Activated T-cell treated with anti-CD3 and anti-CD28 coated beads, Interleukin-2, amount 50 U/mL, for 4 hours (primary cell): ENCODE measurements at regions not wholly inside any gene's neighbourhood (a gene's known extent, or its start where the extent isn't known, plus 50 kb on each side); places are given as distances from the start of the nearest gene placed in this dataset.
"Not testable (repeated sequence)": the region's sequence is repeated elsewhere in the genome, so short reads cannot be mapped to it uniquely, and the experiment has no call there.

Experiments used
- ATAC-seq, 2 donors: fragments of 200-7000 bp; cut with Tn5 transposase; one replicate each; pipeline ENCODE4 v1.10.0; 2021
- DNase-seq: peaks from one replicate; pipeline ENCODE4 v3.0.0-alpha.2; 2020
- H3K27me3 Mint-ChIP-seq: one replicate; pipeline ENCODE4 v1.8.0; 2021; ENCODE audit warnings: low read depth, mixed read lengths
- H3K36me3 Mint-ChIP-seq: one replicate; pipeline ENCODE4 v1.8.0; 2022; ENCODE audit warnings: mixed read lengths; ENCODE audit not compliant: insufficient read depth
- H3K4me1 Mint-ChIP-seq: one replicate; pipeline ENCODE4 v1.8.0; 2021; ENCODE audit warnings: low read depth, mixed read lengths
- H3K4me3 Mint-ChIP-seq: one replicate; pipeline ENCODE4 v1.8.0; 2021; ENCODE audit warnings: mild to moderate bottlenecking, moderate library complexity, mixed read lengths
- H3K9me3 Mint-ChIP-seq: one replicate; pipeline ENCODE4 v1.8.0; 2021; ENCODE audit warnings: mixed read lengths

DNA sequence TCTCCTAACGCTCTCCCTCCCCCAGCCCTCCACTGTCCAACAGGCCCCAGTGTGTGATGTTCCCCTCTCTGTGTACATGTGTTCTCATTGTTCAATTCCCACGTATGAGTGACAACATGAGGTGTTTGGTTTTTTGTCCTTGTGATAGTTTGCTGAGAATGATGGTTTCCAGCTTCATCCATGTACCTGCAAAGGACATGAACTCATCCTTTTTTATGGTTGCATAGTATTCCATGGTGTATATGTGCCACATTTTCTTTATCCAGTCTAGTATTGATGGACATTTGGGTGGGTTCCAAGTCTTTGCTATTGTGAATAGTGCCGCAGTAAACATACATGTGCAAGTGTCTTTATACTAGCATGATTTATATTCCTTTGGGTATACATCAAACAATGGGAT, 347.4 kb downstream of the MAGEE1 start:
- not testable (repeated sequence) for H3K4me1 Mint-ChIP-seq, H3K4me3 Mint-ChIP-seq, H3K36me3 Mint-ChIP-seq, H3K9me3 Mint-ChIP-seq, H3K27me3 Mint-ChIP-seq, DNase-seq, ATAC-seq

GRCh38 chrX:76796311-76796710, 368.8 kb downstream of the MAGEE1 start:
- H3K36me3 Mint-ChIP-seq, result no peaks in the 10 kb centered on the region
- H3K27me3 Mint-ChIP-seq, result no peaks in the 10 kb centered on the region
- H3K9me3 Mint-ChIP-seq, result no peaks in the 10 kb centered on the region
- ATAC-seq, result no peak
- H3K4me3 Mint-ChIP-seq, result no peak overlapping the region
- no peak for DNase-seq
- no peaks in the 10 kb centered on the region for H3K4me1 Mint-ChIP-seq

DNA sequence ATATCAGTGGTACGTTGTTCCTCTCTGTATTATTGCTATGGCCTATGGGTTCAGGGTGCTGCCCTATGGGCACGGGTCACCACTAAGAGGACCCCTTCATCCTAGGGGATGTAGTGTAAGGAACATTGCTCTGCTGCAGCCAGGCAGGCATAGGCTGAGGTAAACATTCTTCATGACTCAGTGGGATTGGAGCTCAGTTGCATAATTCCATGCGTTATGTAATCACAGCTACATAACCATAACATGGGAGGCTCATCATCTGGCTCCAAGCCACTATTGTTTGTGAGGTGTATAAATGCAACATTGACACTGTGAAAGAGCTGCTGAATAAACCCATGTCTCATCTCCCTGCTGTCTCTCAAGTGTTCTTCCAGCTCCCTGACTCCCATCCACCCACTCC, 375.2 kb downstream of the MAGEE1 start:
- Mint-ChIP-seq H3K4me1 (no peaks in the 10 kb centered on the region), H3K36me3 (no peaks in the 10 kb centered on the region), H3K27me3 (no peaks in the 10 kb centered on the region), H3K4me3 (no peak overlapping the region), H3K9me3 (no peaks in the 10 kb centered on the region)
- ATAC-seq (no peak), DNase-seq (no peak)

- Mint-ChIP-seq H3K4me3 (no peak overlapping the region), H3K36me3 (no peaks in the 10 kb centered on the region), H3K9me3 (no peaks in the 10 kb centered on the region), H3K4me1 (no peaks in the 10 kb centered on the region), H3K27me3 (no peaks in the 10 kb centered on the region)
- DNase-seq (no peak), ATAC-seq (no peak)
Measured at GRCh38 chrX:76815754-76816153, 388.2 kb downstream of the MAGEE1 start.

GRCh38 chrX:76817279-76817678, 389.8 kb downstream of the MAGEE1 start:
- not testable (repeated sequence) for H3K27me3 Mint-ChIP-seq, ATAC-seq, H3K9me3 Mint-ChIP-seq, H3K4me1 Mint-ChIP-seq, DNase-seq, H3K36me3 Mint-ChIP-seq, H3K4me3 Mint-ChIP-seq

- Mint-ChIP-seq H3K4me3 (no peak overlapping the region), H3K4me1 (no peaks in the 10 kb centered on the region), H3K9me3 (no peaks in the 10 kb centered on the region), H3K36me3 (no peaks in the 10 kb centered on the region), H3K27me3 (no peaks in the 10 kb centered on the region)
- DNase-seq, result no peak
- ATAC-seq, result no peak
Measured at GRCh38 chrX:76821276-76821675, 393.8 kb downstream of the MAGEE1 start.

- Mint-ChIP-seq H3K27me3 (no peaks in the 10 kb centered on the region), H3K4me3 (no peak overlapping the region), H3K9me3 (no peaks in the 10 kb centered on the region), H3K36me3 (no peaks in the 10 kb centered on the region), H3K4me1 (no peaks in the 10 kb centered on the region)
- no peak for DNase-seq
- ATAC-seq, result no peak
Measured at GRCh38 chrX:76827672-76828071, 400.2 kb downstream of the MAGEE1 start.

GRCh38 chrX:76840902-76841301, 413.4 kb downstream of the MAGEE1 start:
- not testable (repeated sequence) for H3K9me3 Mint-ChIP-seq, H3K27me3 Mint-ChIP-seq, H3K36me3 Mint-ChIP-seq, H3K4me3 Mint-ChIP-seq, ATAC-seq, DNase-seq, H3K4me1 Mint-ChIP-seq

DNA sequence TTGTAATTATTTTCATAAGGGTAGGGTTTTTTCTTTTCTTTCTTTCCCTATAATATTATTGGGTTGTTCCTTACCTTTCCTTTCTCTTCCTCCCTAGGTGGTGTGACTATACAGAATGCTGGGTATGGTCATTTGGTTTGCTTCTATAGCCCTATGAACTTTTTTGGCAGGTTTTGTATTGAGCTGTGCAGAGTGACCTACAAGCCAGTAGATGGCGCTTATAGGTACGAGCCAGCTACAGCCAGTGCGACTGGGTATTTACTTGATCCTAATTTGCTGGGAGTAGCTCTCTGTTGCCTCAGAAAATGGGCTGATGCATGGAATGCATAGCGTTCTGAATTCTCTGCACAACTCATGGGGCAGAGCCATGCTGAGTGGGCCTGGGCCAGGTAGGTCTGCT, 423.3 kb downstream of the MAGEE1 start:
- Mint-ChIP-seq H3K27me3 (no peaks in the 10 kb centered on the region), H3K4me3 (no peak overlapping the region)

DNA sequence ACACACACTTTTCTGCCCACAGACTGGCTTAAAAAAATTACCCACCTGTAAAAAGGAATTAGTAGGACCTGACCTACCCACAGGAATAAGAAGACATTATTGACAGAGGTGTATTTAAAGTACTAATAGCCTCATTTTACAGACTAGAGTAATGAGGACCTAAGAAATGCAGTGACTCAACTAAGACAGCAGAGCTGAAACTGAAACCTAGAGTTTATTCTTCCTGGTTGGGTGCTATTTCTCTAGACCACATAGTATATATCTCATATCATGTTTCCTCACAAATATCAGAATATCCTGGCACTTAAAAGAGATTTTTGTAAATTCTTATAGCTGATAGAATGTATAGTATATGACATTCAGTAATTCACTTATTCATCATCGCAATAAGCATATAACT, 435.0 kb downstream of the MAGEE1 start:
- no peaks in the 10 kb centered on the region for H3K9me3 Mint-ChIP-seq
- DNase-seq (no peak), ATAC-seq (no peak)
- H3K4me1 Mint-ChIP-seq, result no peaks in the 10 kb centered on the region
- H3K27me3 Mint-ChIP-seq, result no peaks in the 10 kb centered on the region
- H3K4me3 Mint-ChIP-seq, result no peak overlapping the region
- no peaks in the 10 kb centered on the region for H3K36me3 Mint-ChIP-seq

More for the DNA sequence above, 423.3 kb downstream of the MAGEE1 start:
- peaks cover 5% of the 10 kb centered on the region for H3K9me3 Mint-ChIP-seq
- no peaks in the 10 kb centered on the region for H3K36me3 Mint-ChIP-seq
- no peak for ATAC-seq
- no peaks in the 10 kb centered on the region for H3K4me1 Mint-ChIP-seq
- DNase-seq, result no peak

- Mint-ChIP-seq H3K27me3 (no peaks in the 10 kb centered on the region), H3K9me3 (peaks cover 4% of the 10 kb centered on the region)
- ATAC-seq, result no peak
Measured at GRCh38 chrX:76893930-76894329, 466.4 kb downstream of the MAGEE1 start.

GRCh38 chrX:76915836-76916235, 488.3 kb downstream of the MAGEE1 start:
- no peaks in the 10 kb centered on the region for H3K27me3 Mint-ChIP-seq
- ATAC-seq (no peak), DNase-seq (no peak)
- no peak overlapping the region for H3K4me3 Mint-ChIP-seq
- H3K4me1 Mint-ChIP-seq, result no peaks in the 10 kb centered on the region
- H3K36me3 Mint-ChIP-seq, result no peaks in the 10 kb centered on the region
- peaks cover 4% of the 10 kb centered on the region for H3K9me3 Mint-ChIP-seq

More at GRCh38 chrX:76893930-76894329, 466.4 kb downstream of the MAGEE1 start:
- H3K36me3 Mint-ChIP-seq, result no peaks in the 10 kb centered on the region
- H3K4me1 Mint-ChIP-seq, result no peaks in the 10 kb centered on the region
- H3K4me3 Mint-ChIP-seq, result no peak overlapping the region
- DNase-seq, result no peak

- H3K27me3 Mint-ChIP-seq, result no peaks in the 10 kb centered on the region
- H3K36me3 Mint-ChIP-seq, result no peaks in the 10 kb centered on the region
- H3K9me3 Mint-ChIP-seq, result no peaks in the 10 kb centered on the region
- H3K4me3 Mint-ChIP-seq, result no peak overlapping the region
- no peaks in the 10 kb centered on the region for H3K4me1 Mint-ChIP-seq
- DNase-seq, result no peak
- no peak for ATAC-seq
Measured at GRCh38 chrX:76918033-76918432, 490.5 kb downstream of the MAGEE1 start.

DNA sequence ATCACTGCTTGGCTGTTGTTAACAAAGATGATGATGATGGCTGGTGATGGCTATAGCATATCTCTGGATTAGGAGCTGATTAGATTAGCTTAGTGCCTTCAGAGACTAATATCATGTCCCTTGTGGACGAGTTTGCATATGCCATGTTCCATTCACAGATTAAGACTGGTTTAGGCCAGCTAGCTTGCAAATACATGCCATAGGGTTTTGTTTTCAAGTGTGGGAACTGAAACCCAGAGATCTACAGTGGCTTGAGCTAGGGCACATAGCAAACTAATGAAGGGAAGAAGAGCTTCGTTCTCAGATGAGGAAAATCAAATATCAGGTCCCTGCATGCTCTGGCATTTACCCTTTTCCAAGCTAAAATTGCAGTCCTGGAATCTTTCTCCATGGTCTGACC, 492.3 kb downstream of the MAGEE1 start:
- no peaks in the 10 kb centered on the region for H3K9me3 Mint-ChIP-seq
- ATAC-seq (no peak), DNase-seq (no peak)
- no peaks in the 10 kb centered on the region for H3K27me3 Mint-ChIP-seq
- no peak overlapping the region for H3K4me3 Mint-ChIP-seq
- H3K36me3 Mint-ChIP-seq, result no peaks in the 10 kb centered on the region
- H3K4me1 Mint-ChIP-seq, result no peaks in the 10 kb centered on the region

- Mint-ChIP-seq H3K9me3 (no peaks in the 10 kb centered on the region), H3K4me3 (no peak overlapping the region), H3K27me3 (no peaks in the 10 kb centered on the region), H3K36me3 (no peaks in the 10 kb centered on the region), H3K4me1 (no peaks in the 10 kb centered on the region)
- no peak for ATAC-seq
- no peak for DNase-seq
Measured at GRCh38 chrX:76920607-76921006, 493.1 kb downstream of the MAGEE1 start.

GRCh38 chrX:76921176-76921575, 493.7 kb downstream of the MAGEE1 start:
- no peaks in the 10 kb centered on the region for H3K9me3 Mint-ChIP-seq
- H3K27me3 Mint-ChIP-seq, result no peaks in the 10 kb centered on the region
- H3K36me3 Mint-ChIP-seq, result no peaks in the 10 kb centered on the region
- no peak for DNase-seq
- ATAC-seq, result no peak
- no peak overlapping the region for H3K4me3 Mint-ChIP-seq
- H3K4me1 Mint-ChIP-seq, result no peaks in the 10 kb centered on the region
